ENCODE measurements at regions not wholly inside any gene's neighbourhood (a gene's known extent, or its start where the extent isn't known, plus 50 kb on each side); places are given as distances from the start of the nearest gene placed in this dataset.

DNA sequence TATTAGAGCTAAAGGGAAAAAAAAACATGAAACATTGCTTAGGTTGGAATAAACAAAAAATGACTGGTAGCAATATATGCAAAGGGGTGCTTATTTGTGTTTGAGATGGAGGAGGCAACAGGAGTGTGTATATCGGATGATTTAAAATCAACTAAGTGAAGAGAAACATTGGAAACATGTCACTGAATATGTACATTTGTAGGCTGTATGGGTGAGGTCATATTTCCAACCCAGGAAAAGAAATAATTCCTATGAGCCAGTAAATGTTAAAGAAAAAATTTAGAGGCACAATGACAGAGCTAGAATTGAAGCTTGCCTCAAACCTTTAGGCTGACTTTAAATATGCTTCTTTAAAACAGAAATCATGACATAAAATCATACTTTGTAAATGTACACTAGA, 709.0 kb upstream of the SEMA3D start:
- no peak for TF ChIP-seq CTCF (IDR thresholded peaks at IDR 0.05)
- TF ChIP-seq POLR2A (IDR thresholded peaks at IDR 0.05) = no peak
